HFFc6 (cell line): ENCODE measurements at regions not wholly inside any gene's neighbourhood (a gene's known extent, or its start where the extent isn't known, plus 50 kb on each side); places are given as distances from the start of the nearest gene placed in this dataset.

Source experiments
- DNase-seq: peaks from one replicate; pipeline ENCODE4 v3.0.0-alpha.2; 2018
- H3K27ac Mint-ChIP-seq: 2 replicates; pipeline ENCODE4 v1.8.0; 2020; ENCODE audit warnings: mild to moderate bottlenecking, mixed read lengths
- H3K27me3 Mint-ChIP-seq: 2 replicates; pipeline ENCODE4 v1.8.0; 2021; ENCODE audit warnings: mild to moderate bottlenecking, moderate library complexity, mixed read lengths; ENCODE audit not compliant: insufficient read depth
- H3K36me3 Mint-ChIP-seq: 2 replicates; pipeline ENCODE4 v1.8.0; 2021; ENCODE audit warnings: low read depth, mixed read lengths
- H3K4me1 Mint-ChIP-seq: 2 replicates; pipeline ENCODE4 v1.8.0; 2020; ENCODE audit warnings: low read depth, mixed read lengths
- H3K4me3 Mint-ChIP-seq: 2 replicates; pipeline ENCODE4 v1.8.0; 2020; ENCODE audit warnings: mild to moderate bottlenecking, moderate library complexity, mixed read lengths
- H3K9me3 Mint-ChIP-seq: 2 replicates; pipeline ENCODE4 v1.8.0; 2020; ENCODE audit warnings: mild to moderate bottlenecking, mixed read lengths
- CTCF ChIP-seq: fragments of 200-600 bp; sonication (generic); IDR thresholded peaks from 2 replicates; pipeline ENCODE4 v1.5.0; 2021; ENCODE audit warnings: antibody characterized with exemption, mild to moderate bottlenecking

GRCh38 chr3:30356866-30357753, 249.3 kb upstream of the TGFBR2 start:
- Mint-ChIP-seq H3K27ac (peak overlapping the region; percentile 91), H3K27me3 (no peaks in the 10 kb centered on the region)
- peak; percentile 32 for DNase-seq

GRCh38 chr3:30357897-30358296, 248.5 kb upstream of the TGFBR2 start:
- Mint-ChIP-seq H3K27me3 (no peaks in the 10 kb centered on the region), H3K27ac (peak overlapping the region; percentile 91), H3K36me3 (no peaks in the 10 kb centered on the region), H3K4me3 (peak overlapping the region; percentile 27), H3K4me1 (peaks cover 62% of the 10 kb centered on the region), H3K9me3 (no peaks in the 10 kb centered on the region)
- no peak for TF ChIP-seq CTCF
- DNase-seq: peak; percentile 62

More at GRCh38 chr3:30356866-30357753, 249.3 kb upstream of the TGFBR2 start:
- peak overlapping the region; percentile 27 for H3K4me3 Mint-ChIP-seq
- no peak for TF ChIP-seq CTCF
- peaks cover 70% of the 10 kb centered on the region for H3K4me1 Mint-ChIP-seq
- no peaks in the 10 kb centered on the region for H3K9me3 Mint-ChIP-seq
- no peaks in the 10 kb centered on the region for H3K36me3 Mint-ChIP-seq

GRCh38 chr3:30358871-30359270, 247.5 kb upstream of the TGFBR2 start:
- Mint-ChIP-seq H3K9me3 (no peaks in the 10 kb centered on the region), H3K36me3 (no peaks in the 10 kb centered on the region), H3K4me3 (no peak overlapping the region), H3K27ac (peak overlapping the region; percentile 91; the same call in 1 of the 2 replicates), H3K27me3 (peaks cover 2% of the 10 kb centered on the region; the same call in 1 of the 2 replicates), H3K4me1 (peaks cover 55% of the 10 kb centered on the region)
- DNase-seq: no peak
- TF ChIP-seq CTCF: no peak

DNA sequence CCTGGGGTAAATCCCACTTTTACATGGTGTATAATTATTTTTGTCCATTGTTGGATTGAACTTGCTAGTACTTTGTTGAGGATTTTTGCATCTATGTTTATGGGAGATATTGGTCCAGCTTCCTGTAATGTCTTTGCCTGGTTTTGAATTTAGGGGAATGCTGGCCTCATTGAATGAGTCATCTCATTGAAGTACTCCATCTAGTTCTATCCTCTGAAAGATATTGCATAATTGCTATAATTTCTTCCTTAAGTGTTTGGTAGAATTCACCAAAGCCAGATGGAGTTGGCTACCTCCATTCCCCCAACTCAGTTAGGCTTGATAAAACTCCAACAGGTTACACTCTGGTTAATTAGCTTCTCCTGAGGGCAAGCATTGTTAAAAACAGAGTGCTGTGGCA, 237.4 kb upstream of the TGFBR2 start:
- TF ChIP-seq CTCF: no peak
- peaks cover 5% of the 10 kb centered on the region; the same call in 1 of the 2 replicates for H3K9me3 Mint-ChIP-seq
- H3K36me3 Mint-ChIP-seq: no peaks in the 10 kb centered on the region
- peaks cover 30% of the 10 kb centered on the region for H3K4me1 Mint-ChIP-seq
- DNase-seq: no peak
- no peak overlapping the region for H3K4me3 Mint-ChIP-seq
- no peaks in the 10 kb centered on the region for H3K27me3 Mint-ChIP-seq
- H3K27ac Mint-ChIP-seq: no peak overlapping the region

DNA sequence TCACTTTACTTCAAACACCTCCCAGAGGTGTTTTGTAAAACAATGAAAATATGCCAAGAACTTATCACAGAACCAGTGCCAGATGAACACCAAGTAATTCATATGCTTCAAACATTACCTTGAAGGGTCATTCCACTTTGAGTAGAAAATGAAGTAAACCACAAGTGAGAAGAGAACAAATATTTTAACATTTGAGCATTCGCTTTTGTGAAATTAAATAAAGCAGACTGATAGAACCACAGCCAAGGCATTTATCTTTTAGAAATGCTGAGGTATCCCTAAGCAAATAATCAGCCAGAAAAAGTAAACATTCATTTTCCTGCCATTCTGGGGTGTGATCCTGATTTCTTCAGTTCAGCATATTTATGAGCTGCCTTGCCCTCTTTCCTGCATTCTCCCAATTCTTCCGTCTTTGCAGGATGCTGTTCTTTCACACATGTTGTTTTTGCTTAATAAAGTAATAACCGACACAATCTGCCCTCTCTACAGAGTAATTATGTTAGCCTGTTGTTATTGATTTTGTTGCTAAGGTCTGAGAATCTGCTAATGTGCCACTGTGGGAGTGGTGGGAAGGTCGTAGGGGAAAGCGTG, 235.6 kb upstream of the TGFBR2 start:
- TF ChIP-seq CTCF: no peak
- DNase-seq: peak; percentile 49
- Mint-ChIP-seq H3K36me3 (no peaks in the 10 kb centered on the region), H3K27ac (peak overlapping the region; percentile 52), H3K4me3 (peak overlapping the region; percentile 40), H3K4me1 (peaks cover 30% of the 10 kb centered on the region), H3K27me3 (no peaks in the 10 kb centered on the region), H3K9me3 (no peaks in the 10 kb centered on the region)
